ENCODE measurements at regions not wholly inside any gene's neighbourhood (a gene's known extent, or its start where the extent isn't known, plus 50 kb on each side); places are given as distances from the start of the nearest gene placed in this dataset.

DNA sequence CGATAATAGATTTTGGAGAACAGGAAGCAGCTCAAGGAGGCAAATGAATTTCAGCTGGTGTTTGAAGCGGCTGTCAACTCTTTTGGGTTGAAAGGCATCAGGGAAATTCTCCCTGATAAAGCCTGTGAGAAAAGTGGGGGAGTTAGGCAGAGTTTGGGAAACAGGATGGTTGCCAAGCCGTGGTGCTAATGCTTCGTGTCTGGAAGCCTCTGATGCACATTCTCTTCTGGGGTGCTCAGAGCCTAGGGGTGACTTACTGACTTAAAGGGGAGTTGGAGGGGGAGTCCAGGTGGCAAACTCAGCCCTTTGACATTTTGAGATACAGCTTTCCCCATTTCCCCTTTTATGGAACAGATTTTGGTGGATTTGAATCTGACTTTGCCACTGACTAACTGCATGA lies 202.5 kb upstream of the CLINT1 start:
- intact Hi-C loops (cut with micrococcal nuclease; ENCODE audit: unreplicated experiment) (no loop called here), in situ Hi-C loops (cut with MboI) (no loop called here)
- Histone ChIP-seq H2AFZ (ENCODE audit: control insufficient read depth, low read depth, low read length) (no peak overlapping the region), H3K36me3 (ENCODE audit: control insufficient read depth in 2 of 2, insufficient read depth in 2 of 2, low read length in 1 of 2) (no peaks in the 10 kb centered on the region), H3K4me2 (ENCODE audit: control insufficient read depth, insufficient read depth) (no peak overlapping the region), H3K9me3 (replicated peaks; ENCODE audit: control insufficient read depth, insufficient read depth, low read length) (no peaks in the 10 kb centered on the region), H3K9ac (ENCODE audit: control insufficient read depth, insufficient read depth, low read length) (no peak overlapping the region), H4K20me1 (ENCODE audit: control insufficient read depth, insufficient read depth) (no peaks in the 10 kb centered on the region), H3K27ac (ENCODE audit: control insufficient read depth, insufficient read depth) (no peak overlapping the region), H3K4me3 (no peak overlapping the region), H3K79me2 (ENCODE audit: control insufficient read depth, insufficient read depth, low read length) (no peaks in the 10 kb centered on the region), H3K27me3 (replicated peaks in 1 of 2; ENCODE audit: control insufficient read depth in 2 of 2, insufficient read depth in 2 of 2, low read length in 1 of 2) (no peaks in the 10 kb centered on the region; a peak in 2 of 4 replicates), H3K4me1 (ENCODE audit: control insufficient read depth, insufficient read depth, low read length) (no peaks in the 10 kb centered on the region)
- ChIA-PET CTCF (interaction anchor here (1.7 to 5.5 kb wide), 3 partner anchors 10 to 113 kb away, joined by 4 to 51 read pairs (median 5); no protein-coding TSS in a partner anchor), RAD21 (ENCODE audit: unreplicated experiment) (interaction anchor here (1.4 to 1.8 kb wide), 2 partner anchors 14 to 1045 kb away, joined by 3 to 4 read pairs; no protein-coding TSS in a partner anchor), POLR2A (no interaction called here), SMC1A (ENCODE audit: uncharacterized antibody, unreplicated experiment) (interaction anchor here (1.0 to 1.7 kb wide), 2 partner anchors 11 to 13 kb away, joined by 3 to 4 read pairs; no protein-coding TSS in a partner anchor)
- BruUV-seq (replicated peaks) = no TSS peak
- DNase-seq (ENCODE audit: low read depth, low spot score) = no peak
- TF ChIP-seq NFYB (IDR thresholded peaks at IDR 0.05; ENCODE audit: insufficient read depth, low read depth, low read length) = no peak
- TF ChIP-seq RCOR1 (conservative IDR thresholded peaks at IDR 0.05; ENCODE audit: low read depth, low read length) = no peak
- TF ChIP-seq MTA2 (IDR thresholded peaks at IDR 0.05; ENCODE audit: low read depth) = no peak
- TF ChIP-seq, protein P1, sequence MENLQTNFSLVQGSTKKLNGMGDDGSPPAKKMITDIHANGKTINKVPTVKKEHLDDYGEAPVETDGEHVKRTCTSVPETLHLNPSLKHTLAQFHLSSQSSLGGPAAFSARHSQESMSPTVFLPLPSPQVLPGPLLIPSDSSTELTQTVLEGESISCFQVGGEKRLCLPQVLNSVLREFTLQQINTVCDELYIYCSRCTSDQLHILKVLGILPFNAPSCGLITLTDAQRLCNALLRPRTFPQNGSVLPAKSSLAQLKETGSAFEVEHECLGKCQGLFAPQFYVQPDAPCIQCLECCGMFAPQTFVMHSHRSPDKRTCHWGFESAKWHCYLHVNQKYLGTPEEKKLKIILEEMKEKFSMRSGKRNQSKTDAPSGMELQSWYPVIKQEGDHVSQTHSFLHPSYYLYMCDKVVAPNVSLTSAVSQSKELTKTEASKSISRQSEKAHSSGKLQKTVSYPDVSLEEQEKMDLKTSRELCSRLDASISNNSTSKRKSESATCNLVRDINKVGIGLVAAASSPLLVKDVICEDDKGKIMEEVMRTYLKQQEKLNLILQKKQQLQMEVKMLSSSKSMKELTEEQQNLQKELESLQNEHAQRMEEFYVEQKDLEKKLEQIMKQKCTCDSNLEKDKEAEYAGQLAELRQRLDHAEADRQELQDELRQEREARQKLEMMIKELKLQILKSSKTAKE (IDR thresholded peaks at IDR 0.05; ENCODE audit: low read depth, poor library complexity, severe bottlenecking) = no peak
- TF ChIP-seq MYB (IDR thresholded peaks at IDR 0.05; ENCODE audit: borderline replicate concordance, low read depth, low read length) = no peak
- TF ChIP-seq SUZ12 (IDR thresholded peaks at IDR 0.05; ENCODE audit: unreplicated experiment) = no peak
- no peak for FAIRE-seq
- no peak for ATAC-seq
- 60% methylated on average over 4 of the region's 4 CpGs for WGBS (ENCODE audit: insufficient coverage, insufficient replicate concordance, low lambda C conversion rate, missing lambda C conversion rate)
